IgD-negative memory B cell (primary cell): ENCODE measurements at regions not wholly inside any gene's neighbourhood (a gene's known extent, or its start where the extent isn't known, plus 50 kb on each side); places are given as distances from the start of the nearest gene placed in this dataset.

Experiments
- H3K27ac Mint-ChIP-seq, 3 donors: one replicate each; pipeline ENCODE4 v1.8.0; 2020 to 2022; ENCODE audit warnings: mild to moderate bottlenecking in 3 of 3, mixed read lengths in 3 of 3, moderate library complexity in 1 of 3
- H3K27me3 Mint-ChIP-seq: one replicate; pipeline ENCODE4 v1.8.0; 2021; ENCODE audit warnings: mixed read lengths
- H3K36me3 Mint-ChIP-seq: one replicate; pipeline ENCODE4 v1.8.0; 2020; ENCODE audit warnings: mild to moderate bottlenecking, mixed read lengths
- H3K4me1 Mint-ChIP-seq, 3 donors: one replicate each; pipeline ENCODE4 v1.8.0; 2020 to 2022; ENCODE audit warnings: mixed read lengths in 3 of 3, mild to moderate bottlenecking in 1 of 3
- H3K4me3 Mint-ChIP-seq, 4 donors: one replicate each; pipeline ENCODE4 v1.8.0; 2020 to 2022; ENCODE audit warnings: mild to moderate bottlenecking in 4 of 4, mixed read lengths in 4 of 4, moderate library complexity in 3 of 4
- H3K9me3 Mint-ChIP-seq, 3 donors: one replicate each; pipeline ENCODE4 v1.8.0; 2020 to 2021; ENCODE audit warnings: mixed read lengths in 3 of 3, mild to moderate bottlenecking in 1 of 3

GRCh38 chrX:20319054-20319453 is 52.3 kb upstream of the RPS6KA3 start:
- peak overlapping the region in 1 of 4 donors; percentile 23 for H3K4me3 Mint-ChIP-seq
- no peaks in the 10 kb centered on the region for H3K9me3 Mint-ChIP-seq
- H3K27me3 Mint-ChIP-seq, result no peaks in the 10 kb centered on the region
- H3K4me1 Mint-ChIP-seq, result peaks cover 25 to 38% (median 28%) of the 10 kb centered on the region in 3 donors
- no peaks in the 10 kb centered on the region for H3K36me3 Mint-ChIP-seq
- peak overlapping the region in 1 of 3 donors; percentile 94 for H3K27ac Mint-ChIP-seq

GRCh38 chrX:20317873-20318272 is 51.2 kb upstream of the RPS6KA3 start:
- no peaks in the 10 kb centered on the region for H3K9me3 Mint-ChIP-seq
- no peaks in the 10 kb centered on the region for H3K27me3 Mint-ChIP-seq
- no peak overlapping the region for H3K27ac Mint-ChIP-seq
- peaks cover 27 to 44% (median 32%) of the 10 kb centered on the region in 3 donors for H3K4me1 Mint-ChIP-seq
- H3K4me3 Mint-ChIP-seq, result no peak overlapping the region
- H3K36me3 Mint-ChIP-seq, result no peaks in the 10 kb centered on the region
